ENCODE measurements at regions not wholly inside any gene's neighbourhood (a gene's known extent, or its start where the extent isn't known, plus 50 kb on each side); places are given as distances from the start of the nearest gene placed in this dataset.

DNA sequence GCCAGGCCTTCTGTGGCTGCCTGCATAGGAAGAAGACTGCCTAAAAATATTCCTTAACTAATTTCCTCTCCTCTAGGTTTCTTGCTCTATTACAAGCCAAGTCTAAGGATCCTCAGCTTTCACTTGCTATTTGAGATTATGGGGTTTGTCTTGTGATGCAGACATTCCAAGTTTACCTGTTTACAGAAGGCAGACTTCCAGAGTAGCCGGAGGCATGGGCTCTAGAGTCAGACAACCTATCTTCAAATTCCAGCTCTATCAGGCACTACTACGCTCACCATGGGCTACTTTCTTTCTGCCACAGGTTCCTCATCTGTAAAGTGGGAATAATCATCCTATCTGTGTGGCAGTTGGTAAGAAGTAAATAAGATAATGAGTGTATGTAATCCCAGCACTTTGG, 95.6 kb upstream of the BCL6 start:
- Histone ChIP-seq H3K27ac (ENCODE audit: low read depth in 1 of 2, low read length in 1 of 2) (no peak overlapping the region), H3K4me1 (ENCODE audit: control insufficient read depth in 5 of 5, insufficient read depth in 5 of 5, low read length in 5 of 5) (no peaks in the 10 kb centered on the region), H3K9me3 (ENCODE audit: control insufficient read depth in 4 of 4, insufficient read depth in 3 of 4, low read length in 3 of 4) (no peaks in the 10 kb centered on the region), H3K36me3 (ENCODE audit: control insufficient read depth in 4 of 4, insufficient read depth in 4 of 4, low read length in 4 of 4) (no peaks in the 10 kb centered on the region), H3K27me3 (ENCODE audit: control insufficient read depth in 3 of 3, insufficient read depth in 3 of 3, low read length in 2 of 3) (no peaks in the 10 kb centered on the region), H3K4me3 (no peak overlapping the region), H3K9ac (ENCODE audit: insufficient read depth in 1 of 2, low read length in 2 of 2) (no peak overlapping the region)
- WGBS, 2 donors: 88 to 91% methylated on average over 2 of the region's 2 CpGs
- DNase-seq (no peak), ATAC-seq (ENCODE audit: insufficient read depth, low FRiP score) (no peak)
- TF ChIP-seq, protein P1, sequence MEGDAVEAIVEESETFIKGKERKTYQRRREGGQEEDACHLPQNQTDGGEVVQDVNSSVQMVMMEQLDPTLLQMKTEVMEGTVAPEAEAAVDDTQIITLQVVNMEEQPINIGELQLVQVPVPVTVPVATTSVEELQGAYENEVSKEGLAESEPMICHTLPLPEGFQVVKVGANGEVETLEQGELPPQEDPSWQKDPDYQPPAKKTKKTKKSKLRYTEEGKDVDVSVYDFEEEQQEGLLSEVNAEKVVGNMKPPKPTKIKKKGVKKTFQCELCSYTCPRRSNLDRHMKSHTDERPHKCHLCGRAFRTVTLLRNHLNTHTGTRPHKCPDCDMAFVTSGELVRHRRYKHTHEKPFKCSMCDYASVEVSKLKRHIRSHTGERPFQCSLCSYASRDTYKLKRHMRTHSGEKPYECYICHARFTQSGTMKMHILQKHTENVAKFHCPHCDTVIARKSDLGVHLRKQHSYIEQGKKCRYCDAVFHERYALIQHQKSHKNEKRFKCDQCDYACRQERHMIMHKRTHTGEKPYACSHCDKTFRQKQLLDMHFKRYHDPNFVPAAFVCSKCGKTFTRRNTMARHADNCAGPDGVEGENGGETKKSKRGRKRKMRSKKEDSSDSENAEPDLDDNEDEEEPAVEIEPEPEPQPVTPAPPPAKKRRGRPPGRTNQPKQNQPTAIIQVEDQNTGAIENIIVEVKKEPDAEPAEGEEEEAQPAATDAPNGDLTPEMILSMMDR (IDR thresholded peaks at IDR 0.05; ENCODE audit: control extremely low read depth, extremely low read depth): no peak

DNA sequence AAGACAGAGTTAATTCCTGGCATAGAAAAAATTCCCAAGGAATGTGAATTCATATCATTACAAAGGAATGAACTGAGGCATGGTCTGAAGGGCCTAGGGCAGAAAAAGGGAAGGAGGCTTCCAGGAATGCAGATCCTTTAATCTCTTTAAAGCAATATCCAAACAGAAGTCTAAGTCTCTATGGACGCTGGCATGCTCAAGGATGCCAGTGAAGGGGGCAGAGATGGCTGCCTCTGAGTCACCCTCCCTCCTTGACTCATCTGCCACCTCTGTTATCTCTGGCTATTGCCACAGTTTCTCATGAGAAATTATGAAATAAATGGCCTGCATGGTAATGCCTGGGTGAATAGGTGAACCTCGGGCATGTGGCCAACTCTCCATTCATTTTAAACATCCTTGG, 96.3 kb upstream of the BCL6 start:
- Histone ChIP-seq H3K4me1 (ENCODE audit: control insufficient read depth in 5 of 5, insufficient read depth in 5 of 5, low read length in 5 of 5) (no peaks in the 10 kb centered on the region), H3K9ac (ENCODE audit: insufficient read depth in 1 of 2, low read length in 2 of 2) (no peak overlapping the region)
- TF ChIP-seq, protein P1 (IDR thresholded peaks at IDR 0.05; ENCODE audit: control extremely low read depth, extremely low read depth): no peak

DNA sequence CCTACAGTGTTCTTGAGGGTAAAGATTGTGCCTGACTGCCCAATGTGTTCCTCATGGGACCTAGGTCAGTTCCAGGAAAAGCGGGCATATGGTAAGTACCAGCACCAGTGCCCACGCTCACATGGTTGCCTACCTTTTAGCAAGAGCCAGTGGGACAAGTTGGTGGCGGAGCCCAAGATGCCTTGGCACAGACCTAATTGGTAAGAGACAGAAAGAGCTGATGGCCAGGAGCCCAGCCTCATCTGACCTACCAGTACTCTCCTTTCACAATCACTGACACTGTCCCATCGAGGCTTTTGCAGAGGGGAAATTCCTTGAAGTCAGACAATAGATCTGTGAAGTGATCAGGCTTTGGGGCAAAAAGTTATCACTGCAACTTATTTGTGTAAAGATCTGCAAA, 98.4 kb upstream of the BCL6 start:
- WGBS, 2 donors: 85 to 89% methylated on average over 4 of the region's 4 CpGs
- no peak overlapping the region for H3K9ac ChIP-seq (ENCODE audit: insufficient read depth in 1 of 2, low read length in 2 of 2)
- H3K9me3 ChIP-seq (ENCODE audit: control insufficient read depth in 4 of 4, insufficient read depth in 3 of 4, low read length in 3 of 4): no peaks in the 10 kb centered on the region
- H3K4me1 ChIP-seq (ENCODE audit: control insufficient read depth in 5 of 5, insufficient read depth in 5 of 5, low read length in 5 of 5): no peaks in the 10 kb centered on the region
- ATAC-seq (ENCODE audit: insufficient read depth, low FRiP score): no peak
- TF ChIP-seq, protein P1 (IDR thresholded peaks at IDR 0.05; ENCODE audit: control extremely low read depth, extremely low read depth): no peak
- H3K4me3 ChIP-seq: no peak overlapping the region
- H3K36me3 ChIP-seq (ENCODE audit: control insufficient read depth in 4 of 4, insufficient read depth in 4 of 4, low read length in 4 of 4): no peaks in the 10 kb centered on the region
- no peaks in the 10 kb centered on the region for H3K27me3 ChIP-seq (ENCODE audit: control insufficient read depth in 3 of 3, insufficient read depth in 3 of 3, low read length in 2 of 3)
- no peak overlapping the region for H3K27ac ChIP-seq (ENCODE audit: low read depth in 1 of 2, low read length in 1 of 2)
- no peak for DNase-seq

More for the DNA sequence above, 96.3 kb upstream of the BCL6 start:
- DNase-seq (no peak), ATAC-seq (ENCODE audit: insufficient read depth, low FRiP score) (no peak)
- Histone ChIP-seq H3K36me3 (ENCODE audit: control insufficient read depth in 4 of 4, insufficient read depth in 4 of 4, low read length in 4 of 4) (no peaks in the 10 kb centered on the region), H3K27me3 (ENCODE audit: control insufficient read depth in 3 of 3, insufficient read depth in 3 of 3, low read length in 2 of 3) (no peaks in the 10 kb centered on the region), H3K9me3 (ENCODE audit: control insufficient read depth in 4 of 4, insufficient read depth in 3 of 4, low read length in 3 of 4) (no peaks in the 10 kb centered on the region), H3K4me3 (no peak overlapping the region), H3K27ac (ENCODE audit: low read depth in 1 of 2, low read length in 1 of 2) (no peak overlapping the region)
- WGBS, 2 donors: 80 to 85% methylated on average over 2 of the region's 2 CpGs

DNA sequence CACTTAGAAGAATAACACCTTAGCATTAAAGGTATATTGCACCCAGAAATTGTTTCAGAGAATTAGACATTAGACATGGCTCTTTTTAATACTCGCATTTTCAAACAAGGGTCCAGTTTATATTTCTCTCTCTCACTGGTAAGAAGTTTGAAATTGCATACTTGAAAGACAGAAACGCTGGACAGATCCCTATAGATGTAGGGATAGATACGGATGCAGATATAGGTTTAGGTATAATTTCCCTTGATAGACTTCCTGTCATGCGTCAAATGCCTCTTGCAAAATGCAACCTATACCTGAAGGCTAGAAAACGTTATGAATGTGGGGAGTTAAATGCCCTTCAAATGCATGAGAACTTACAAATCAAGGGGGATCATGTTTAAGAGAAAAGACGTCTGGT, 99.4 kb upstream of the BCL6 start:
- Histone ChIP-seq H3K9ac (ENCODE audit: insufficient read depth in 1 of 2, low read length in 2 of 2) (no peak overlapping the region), H3K27ac (ENCODE audit: low read depth in 1 of 2, low read length in 1 of 2) (no peak overlapping the region), H3K9me3 (ENCODE audit: control insufficient read depth in 4 of 4, insufficient read depth in 3 of 4, low read length in 3 of 4) (peaks cover 0 to 1% (median 0%) of the 10 kb centered on the region in 4 donors), H3K4me1 (ENCODE audit: control insufficient read depth in 5 of 5, insufficient read depth in 5 of 5, low read length in 5 of 5) (no peaks in the 10 kb centered on the region), H3K27me3 (ENCODE audit: control insufficient read depth in 3 of 3, insufficient read depth in 3 of 3, low read length in 2 of 3) (no peaks in the 10 kb centered on the region), H3K4me3 (no peak overlapping the region), H3K36me3 (ENCODE audit: control insufficient read depth in 4 of 4, insufficient read depth in 4 of 4, low read length in 4 of 4) (no peaks in the 10 kb centered on the region)
- WGBS, 2 donors: 63 to 71% methylated on average over 6 of the region's 6 CpGs
- TF ChIP-seq, protein P1 (IDR thresholded peaks at IDR 0.05; ENCODE audit: control extremely low read depth, extremely low read depth): no peak
- ATAC-seq (ENCODE audit: insufficient read depth, low FRiP score) (no peak), DNase-seq (no peak)

All from lung (tissue), 11 donors.